ENCODE measurements at regions not wholly inside any gene's neighbourhood (a gene's known extent, or its start where the extent isn't known, plus 50 kb on each side); places are given as distances from the start of the nearest gene placed in this dataset.

DNA sequence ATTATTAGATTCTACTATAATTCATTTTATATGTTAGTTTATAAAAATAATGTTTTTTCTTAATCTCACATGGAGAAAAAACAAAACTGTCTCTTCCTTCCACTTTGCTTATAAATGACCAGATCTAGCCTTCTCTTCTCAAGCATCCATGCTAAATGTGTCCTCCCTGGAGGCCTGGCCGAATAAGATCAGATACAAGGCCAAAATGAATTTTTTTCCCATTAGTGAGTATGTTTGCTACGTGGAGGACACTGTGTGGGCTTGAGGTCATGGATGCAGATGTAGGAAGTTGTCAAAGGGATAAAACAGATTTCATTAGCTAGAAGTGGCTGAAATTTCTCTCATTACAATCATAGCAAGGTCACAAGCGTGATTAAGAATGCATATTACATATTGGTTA, 1244.9 kb upstream of the SEL1L start:
- H3K9me3 ChIP-seq = no peaks in the 10 kb centered on the region
- TF ChIP-seq POLR2A (IDR thresholded peaks at IDR 0.05) (no peak), POLR2AphosphoS5 (IDR thresholded peaks at IDR 0.05) (no peak)
- TF ChIP-seq, protein P1, sequence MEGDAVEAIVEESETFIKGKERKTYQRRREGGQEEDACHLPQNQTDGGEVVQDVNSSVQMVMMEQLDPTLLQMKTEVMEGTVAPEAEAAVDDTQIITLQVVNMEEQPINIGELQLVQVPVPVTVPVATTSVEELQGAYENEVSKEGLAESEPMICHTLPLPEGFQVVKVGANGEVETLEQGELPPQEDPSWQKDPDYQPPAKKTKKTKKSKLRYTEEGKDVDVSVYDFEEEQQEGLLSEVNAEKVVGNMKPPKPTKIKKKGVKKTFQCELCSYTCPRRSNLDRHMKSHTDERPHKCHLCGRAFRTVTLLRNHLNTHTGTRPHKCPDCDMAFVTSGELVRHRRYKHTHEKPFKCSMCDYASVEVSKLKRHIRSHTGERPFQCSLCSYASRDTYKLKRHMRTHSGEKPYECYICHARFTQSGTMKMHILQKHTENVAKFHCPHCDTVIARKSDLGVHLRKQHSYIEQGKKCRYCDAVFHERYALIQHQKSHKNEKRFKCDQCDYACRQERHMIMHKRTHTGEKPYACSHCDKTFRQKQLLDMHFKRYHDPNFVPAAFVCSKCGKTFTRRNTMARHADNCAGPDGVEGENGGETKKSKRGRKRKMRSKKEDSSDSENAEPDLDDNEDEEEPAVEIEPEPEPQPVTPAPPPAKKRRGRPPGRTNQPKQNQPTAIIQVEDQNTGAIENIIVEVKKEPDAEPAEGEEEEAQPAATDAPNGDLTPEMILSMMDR (IDR thresholded peaks at IDR 0.05) = no peak
- H3K4me3 ChIP-seq = no peak overlapping the region
- no peak for DNase-seq (ENCODE audit: low spot score)
- H3K27me3 ChIP-seq (replicated peaks; ENCODE audit: insufficient read depth) = no peaks in the 10 kb centered on the region
- H3K4me1 ChIP-seq (replicated peaks) = no peaks in the 10 kb centered on the region
- H3K27ac ChIP-seq = no peak overlapping the region
- no peaks in the 10 kb centered on the region for H3K36me3 ChIP-seq
- intact Hi-C loops (cut with DNase I) = no loop called here
- 80% methylated on average over 3 of the region's 3 CpGs for WGBS

DNA sequence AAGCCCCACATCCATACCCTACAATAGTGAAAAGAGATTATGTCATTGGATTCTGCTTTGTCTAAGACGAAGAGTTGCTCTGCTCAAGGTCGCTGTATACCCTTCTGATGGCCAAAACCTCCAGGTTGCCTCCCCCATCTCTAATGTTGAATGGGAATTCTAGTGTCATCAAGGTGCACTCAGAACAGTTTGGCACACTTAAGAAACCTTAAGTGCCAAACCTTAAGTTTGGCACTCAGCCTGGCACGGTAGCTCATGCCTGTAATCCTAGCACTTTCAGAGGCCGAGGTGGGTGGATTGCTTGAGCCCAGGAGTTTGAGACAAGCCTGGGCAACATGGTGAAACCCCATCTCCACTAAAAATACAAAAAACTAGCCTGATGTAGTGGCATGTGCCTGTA, 1245.6 kb upstream of the SEL1L start:
- Histone ChIP-seq H3K9me3 (no peaks in the 10 kb centered on the region), H3K27ac (no peak overlapping the region), H3K4me3 (no peak overlapping the region), H3K36me3 (no peaks in the 10 kb centered on the region), H3K4me1 (replicated peaks) (no peaks in the 10 kb centered on the region), H3K27me3 (replicated peaks; ENCODE audit: insufficient read depth) (no peaks in the 10 kb centered on the region)
- TF ChIP-seq POLR2AphosphoS5 (IDR thresholded peaks at IDR 0.05) = no peak
- TF ChIP-seq, protein P1 (IDR thresholded peaks at IDR 0.05) = no peak
- TF ChIP-seq POLR2A (IDR thresholded peaks at IDR 0.05) = no peak
- intact Hi-C loops (cut with DNase I) = no loop called here
- no peak for DNase-seq (ENCODE audit: low spot score)
- WGBS = 61% methylated on average over 4 of the region's 4 CpGs

DNA sequence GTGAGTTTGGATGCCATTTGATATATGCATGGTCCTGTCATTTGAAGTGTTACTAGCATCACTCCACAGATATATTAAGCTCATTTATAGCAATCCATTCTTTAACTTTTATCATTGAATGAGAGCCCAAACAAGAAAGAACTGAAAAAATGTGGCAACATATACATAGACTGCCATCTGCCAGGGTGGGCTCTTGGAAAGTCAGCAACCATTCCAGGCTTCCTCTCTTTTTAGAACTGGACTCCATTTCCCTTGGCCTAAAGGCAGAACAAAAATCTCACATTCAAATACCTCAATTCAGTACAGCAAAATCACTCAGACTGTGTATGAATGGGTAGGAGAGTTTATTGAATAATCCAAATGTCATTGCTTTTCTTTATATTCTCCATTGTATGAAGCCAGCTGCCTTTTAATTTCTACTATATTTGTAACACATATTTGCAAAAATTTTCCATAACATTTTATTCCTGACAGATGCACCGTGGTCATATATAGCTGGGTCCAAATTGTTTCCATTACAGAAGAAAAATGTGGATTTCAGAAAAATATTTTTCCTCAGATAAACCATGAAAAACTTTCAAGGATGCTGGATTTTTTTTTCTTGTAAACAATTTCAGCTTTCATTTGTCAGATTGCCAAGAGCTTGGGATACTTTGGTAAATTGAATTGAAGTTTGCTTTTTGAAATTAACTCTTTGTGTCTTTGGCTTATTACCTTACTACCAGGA, 1252.3 kb upstream of the SEL1L start:
- TF ChIP-seq POLR2A (IDR thresholded peaks at IDR 0.05) = no peak
- TF ChIP-seq POLR2AphosphoS5 (IDR thresholded peaks at IDR 0.05) = no peak
- TF ChIP-seq, protein P1 (IDR thresholded peaks at IDR 0.05) = no peak
- H3K9me3 ChIP-seq = no peaks in the 10 kb centered on the region
- H3K4me1 ChIP-seq (replicated peaks) = no peaks in the 10 kb centered on the region
- no peak for DNase-seq (ENCODE audit: low spot score)
- intact Hi-C loops (cut with DNase I) = no loop called here
- no peak overlapping the region for H3K27ac ChIP-seq
- H3K27me3 ChIP-seq (replicated peaks; ENCODE audit: insufficient read depth) = no peaks in the 10 kb centered on the region
- no peak overlapping the region for H3K4me3 ChIP-seq
- WGBS = 54% methylated on average over 1 of the region's 1 CpG
- no peaks in the 10 kb centered on the region for H3K36me3 ChIP-seq

DNA sequence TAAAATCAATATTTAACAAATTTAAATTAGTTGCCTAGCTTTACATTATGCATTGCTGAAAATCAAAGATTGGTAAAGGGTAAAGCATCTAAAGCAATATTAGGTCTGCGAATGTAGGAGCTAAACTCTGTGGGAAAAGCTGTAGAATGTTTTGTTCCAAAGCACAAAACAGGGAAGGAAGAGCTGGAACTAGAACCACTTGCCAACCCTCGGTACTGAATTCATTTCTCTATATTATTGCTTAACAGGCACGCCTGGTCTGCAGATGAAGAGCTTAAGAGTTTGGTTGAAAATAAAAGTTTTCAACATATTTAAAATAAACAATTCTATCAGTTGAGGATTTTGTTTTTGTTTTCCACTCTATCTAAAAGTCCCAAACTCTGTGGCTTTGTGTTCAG, 1252.8 kb upstream of the SEL1L start:
- H3K27me3 ChIP-seq (replicated peaks; ENCODE audit: insufficient read depth) = no peaks in the 10 kb centered on the region
- no peaks in the 10 kb centered on the region for H3K4me1 ChIP-seq (replicated peaks)
- TF ChIP-seq POLR2AphosphoS5 (IDR thresholded peaks at IDR 0.05) (no peak), POLR2A (IDR thresholded peaks at IDR 0.05) (no peak)
- DNase-seq (ENCODE audit: low spot score) = no peak
- H3K9me3 ChIP-seq = no peaks in the 10 kb centered on the region
- H3K36me3 ChIP-seq = no peaks in the 10 kb centered on the region
- WGBS = 89% methylated on average over 3 of the region's 3 CpGs
- no peak overlapping the region for H3K4me3 ChIP-seq
- intact Hi-C loops (cut with DNase I) = no loop called here
- H3K27ac ChIP-seq = no peak overlapping the region

DNA sequence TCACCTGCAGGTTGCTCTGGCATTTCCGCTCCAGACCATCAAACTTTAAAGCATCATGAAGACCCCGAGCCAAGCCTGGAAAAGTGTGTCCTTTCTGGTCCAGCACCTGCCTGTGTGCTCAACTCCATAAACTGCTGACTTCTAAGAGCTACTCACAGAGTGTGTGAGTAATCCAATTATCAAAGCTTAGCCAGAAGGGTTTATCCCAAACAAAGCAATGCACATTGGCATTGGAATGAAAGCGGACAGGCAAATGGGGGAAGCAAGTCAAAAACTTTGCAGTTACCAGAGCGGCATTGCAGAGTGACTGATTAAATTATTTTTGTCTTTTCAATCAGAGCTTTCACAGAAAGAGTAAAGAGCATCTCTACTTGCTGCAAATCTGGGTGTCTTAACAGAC, 1262.4 kb upstream of the SEL1L start:
- no peak for DNase-seq (ENCODE audit: low spot score)
- Histone ChIP-seq H3K27me3 (replicated peaks; ENCODE audit: insufficient read depth) (no peaks in the 10 kb centered on the region), H3K4me3 (no peak overlapping the region), H3K4me1 (replicated peaks) (no peaks in the 10 kb centered on the region), H3K36me3 (no peaks in the 10 kb centered on the region), H3K9me3 (no peaks in the 10 kb centered on the region), H3K27ac (no peak overlapping the region)
- WGBS = 75% methylated on average over 4 of the region's 4 CpGs
- intact Hi-C loops (cut with DNase I) = no loop called here
- TF ChIP-seq POLR2A (IDR thresholded peaks at IDR 0.05) = no peak
- TF ChIP-seq, protein P1 (IDR thresholded peaks at IDR 0.05) = no peak
- no peak for TF ChIP-seq POLR2AphosphoS5 (IDR thresholded peaks at IDR 0.05)

All from prostate gland (tissue), 2 donors.